Thyroid gland (tissue), 4 donors: ENCODE measurements at regions not wholly inside any gene's neighbourhood (a gene's known extent, or its start where the extent isn't known, plus 50 kb on each side); places are given as distances from the start of the nearest gene placed in this dataset.

Experiments used
- CTCF ChIP-seq, 6 experiments: fragments of 200-600 bp in 3 of 6; fragments of 450-650 bp in 3 of 6; sonication (generic) in 3 of 6; IDR thresholded peaks; one replicate each; pipeline ENCODE4 v1.5.1; 2016 to 2019; ENCODE audit warnings: antibody characterized with exemption in 6 of 6, mild to moderate bottlenecking in 2 of 6, inconsistent platforms in 1 of 6, moderate library complexity in 1 of 6
- POLR2A ChIP-seq, 2 donors: fragments of 450-650 bp; IDR thresholded peaks; one replicate each; pipeline ENCODE4 v1.6.1; 2017; ENCODE audit warnings: antibody characterized with exemption in 2 of 2, mild to moderate bottlenecking in 2 of 2, moderate library complexity in 1 of 2

DNA sequence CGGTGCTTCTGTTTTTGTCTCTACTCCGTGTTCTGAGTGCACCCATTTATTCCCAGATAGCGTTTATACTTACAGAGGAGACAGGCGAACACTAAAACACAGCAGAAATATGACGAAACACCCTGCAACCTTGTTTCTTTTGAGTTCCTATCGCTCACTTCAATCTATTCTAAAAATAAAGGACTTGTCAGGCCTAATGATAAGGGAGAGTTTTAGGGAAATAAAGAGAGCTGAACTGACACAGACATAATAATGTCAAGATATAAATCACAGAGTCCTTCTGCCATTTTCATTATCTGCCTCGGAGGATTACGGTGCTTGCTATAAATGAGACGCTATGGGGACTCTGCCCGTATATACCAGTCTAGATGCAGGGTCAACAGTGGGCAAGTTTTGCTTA, 659.7 kb upstream of the SALL3 start:
- TF ChIP-seq CTCF (IDR thresholded peaks at IDR 0.05) (no peak), POLR2A (IDR thresholded peaks at IDR 0.05) (no peak)
